HCT116 (cell line): ENCODE measurements at regions not wholly inside any gene's neighbourhood (a gene's known extent, or its start where the extent isn't known, plus 50 kb on each side); places are given as distances from the start of the nearest gene placed in this dataset.

Source experiments
- REST ChIP-seq: IDR thresholded peaks from 2 replicates; pipeline ENCODE4 v1.6.1; 2012; ENCODE audit warnings: low read depth
- TF ChIP-seq, protein P1 (sequence below): IDR thresholded peaks from 2 replicates; pipeline ENCODE4 v1.6.1; 2011; ENCODE audit warnings: mild to moderate bottlenecking, low read length, moderate library complexity; ENCODE audit not compliant: insufficient replicate concordance; ENCODE audit errors: extremely low read depth

GRCh38 chr6:142621822-142622221, 320.0 kb downstream of the ADGRG6 start:
- no peak for TF ChIP-seq REST
- TF ChIP-seq, protein P1, sequence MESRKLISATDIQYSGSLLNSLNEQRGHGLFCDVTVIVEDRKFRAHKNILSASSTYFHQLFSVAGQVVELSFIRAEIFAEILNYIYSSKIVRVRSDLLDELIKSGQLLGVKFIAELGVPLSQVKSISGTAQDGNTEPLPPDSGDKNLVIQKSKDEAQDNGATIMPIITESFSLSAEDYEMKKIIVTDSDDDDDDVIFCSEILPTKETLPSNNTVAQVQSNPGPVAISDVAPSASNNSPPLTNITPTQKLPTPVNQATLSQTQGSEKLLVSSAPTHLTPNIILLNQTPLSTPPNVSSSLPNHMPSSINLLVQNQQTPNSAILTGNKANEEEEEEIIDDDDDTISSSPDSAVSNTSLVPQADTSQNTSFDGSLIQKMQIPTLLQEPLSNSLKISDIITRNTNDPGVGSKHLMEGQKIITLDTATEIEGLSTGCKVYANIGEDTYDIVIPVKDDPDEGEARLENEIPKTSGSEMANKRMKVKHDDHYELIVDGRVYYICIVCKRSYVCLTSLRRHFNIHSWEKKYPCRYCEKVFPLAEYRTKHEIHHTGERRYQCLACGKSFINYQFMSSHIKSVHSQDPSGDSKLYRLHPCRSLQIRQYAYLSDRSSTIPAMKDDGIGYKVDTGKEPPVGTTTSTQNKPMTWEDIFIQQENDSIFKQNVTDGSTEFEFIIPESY: no peak
